ENCODE measurements at regions not wholly inside any gene's neighbourhood (a gene's known extent, or its start where the extent isn't known, plus 50 kb on each side); places are given as distances from the start of the nearest gene placed in this dataset.
"Not testable (repeated sequence)": the region's sequence is repeated elsewhere in the genome, so short reads cannot be mapped to it uniquely, and the experiment has no call there.

GRCh38 chr2:161502279-161502678 lies 86.2 kb downstream of the TBR1 start:
- not testable (repeated sequence) for TF ChIP-seq POLR2A (IDR thresholded peaks at IDR 0.05; ENCODE audit: low read depth, low read length); CTCF (IDR thresholded peaks at IDR 0.05; ENCODE audit: extremely low read depth in 1 of 2, insufficient read depth in 1 of 2, low read depth in 1 of 2, low read length in 2 of 2); EZH2 (IDR thresholded peaks at IDR 0.05; ENCODE audit: borderline replicate concordance, low read depth, low read length, severe bottlenecking); JUN (IDR thresholded peaks at IDR 0.05; ENCODE audit: borderline replicate concordance, insufficient read depth, insufficient read length, low read depth)
